ENCODE measurements at regions not wholly inside any gene's neighbourhood (a gene's known extent, or its start where the extent isn't known, plus 50 kb on each side); places are given as distances from the start of the nearest gene placed in this dataset.

- TF ChIP-seq CTCF (IDR thresholded peaks at IDR 0.05; ENCODE audit: insufficient read depth, low read depth, low read length) (no peak), EZH2 (IDR thresholded peaks at IDR 0.05; ENCODE audit: insufficient read depth, low read length) (no peak)
Measured at GRCh38 chr4:79155336-79155735, 170.5 kb downstream of the NAA11 start.

Measured in astrocyte (in vitro differentiated cells and primary cell).